Cardiac muscle cell (in vitro differentiated cells and primary cell): ENCODE measurements at regions not wholly inside any gene's neighbourhood (a gene's known extent, or its start where the extent isn't known, plus 50 kb on each side); places are given as distances from the start of the nearest gene placed in this dataset.

Experiments
- DNase-seq, 2 donors: peaks; one replicate each; pipeline versions ENCODE4 v3.0.0 to v3.0.0-alpha.2; 2010 to 2017; ENCODE audit warnings: low read depth in 1 of 2, low spot score in 1 of 2
- H3K27ac ChIP-seq: fragments of 200-600 bp; sonication (generic); 2 replicates; pipeline ENCODE4 v1.5.1; 2016
- H3K27me3 ChIP-seq: fragments of 200-600 bp; sonication (generic); 2 replicates; pipeline ENCODE4 v1.6.0; 2016; ENCODE audit warnings: control low read depth
- H3K36me3 ChIP-seq: fragments of 200-600 bp; sonication (generic); 2 replicates; pipeline ENCODE4 v1.5.1; 2016; ENCODE audit warnings: control low read depth
- H3K4me1 ChIP-seq: fragments of 200-600 bp; sonication (generic); 2 replicates; pipeline ENCODE4 v1.8.1; 2017; ENCODE audit warnings: low read depth, mild to moderate bottlenecking, mixed run types
- H3K4me3 ChIP-seq: fragments of 200-600 bp; sonication (generic); 2 replicates; pipeline ENCODE4 v1.5.1; 2016; ENCODE audit warnings: mild to moderate bottlenecking
- H3K9me3 ChIP-seq: fragments of 200-600 bp; sonication (generic); 2 replicates; pipeline ENCODE4 v1.5.1; 2017; ENCODE audit warnings: low read depth, mild to moderate bottlenecking, control low read depth
- CTCF ChIP-seq: IDR thresholded peaks from 2 replicates; pipeline ENCODE4 v1.5.1; 2012; ENCODE audit warnings: low read depth, mild to moderate bottlenecking, low read length

- H3K9me3 ChIP-seq = no peaks in the 10 kb centered on the region
- H3K4me3 ChIP-seq = no peak overlapping the region
- no peak overlapping the region for H3K27ac ChIP-seq
- no peak for DNase-seq
- H3K27me3 ChIP-seq = no peaks in the 10 kb centered on the region
- H3K36me3 ChIP-seq = no peaks in the 10 kb centered on the region
- TF ChIP-seq CTCF = no peak
- no peaks in the 10 kb centered on the region for H3K4me1 ChIP-seq
Observed at GRCh38 chr6:71103130-71103529, 146.3 kb upstream of the B3GAT2 start.

- Histone ChIP-seq H3K4me1 (no peaks in the 10 kb centered on the region), H3K4me3 (no peak overlapping the region), H3K9me3 (no peaks in the 10 kb centered on the region), H3K27ac (no peak overlapping the region), H3K36me3 (no peaks in the 10 kb centered on the region), H3K27me3 (no peaks in the 10 kb centered on the region)
- no peak for DNase-seq
- no peak for TF ChIP-seq CTCF
Observed at GRCh38 chr6:71103641-71104040, 146.8 kb upstream of the B3GAT2 start.

- H3K27ac ChIP-seq = no peak overlapping the region
- no peak for DNase-seq
- no peaks in the 10 kb centered on the region for H3K36me3 ChIP-seq
- no peaks in the 10 kb centered on the region for H3K27me3 ChIP-seq
- no peaks in the 10 kb centered on the region for H3K4me1 ChIP-seq
- no peaks in the 10 kb centered on the region for H3K9me3 ChIP-seq
- no peak for TF ChIP-seq CTCF
- H3K4me3 ChIP-seq = no peak overlapping the region
Observed at GRCh38 chr6:71106276-71106675, 149.4 kb upstream of the B3GAT2 start.

GRCh38 chr6:71107911-71108420, 151.1 kb upstream of the B3GAT2 start:
- peak; percentile 59 to 81 for DNase-seq
- Histone ChIP-seq H3K27me3 (no peaks in the 10 kb centered on the region), H3K4me3 (no peak overlapping the region), H3K27ac (peak overlapping the region; percentile 44), H3K9me3 (no peaks in the 10 kb centered on the region), H3K36me3 (no peaks in the 10 kb centered on the region), H3K4me1 (no peaks in the 10 kb centered on the region)
- no peak for TF ChIP-seq CTCF

- DNase-seq = no peak
- Histone ChIP-seq H3K9me3 (no peaks in the 10 kb centered on the region), H3K27ac (no peak overlapping the region), H3K4me1 (no peaks in the 10 kb centered on the region), H3K4me3 (no peak overlapping the region), H3K27me3 (no peaks in the 10 kb centered on the region), H3K36me3 (no peaks in the 10 kb centered on the region)
- TF ChIP-seq CTCF = no peak
Observed at GRCh38 chr6:71114544-71114943, 157.7 kb upstream of the B3GAT2 start.

- Histone ChIP-seq H3K9me3 (no peaks in the 10 kb centered on the region), H3K36me3 (no peaks in the 10 kb centered on the region), H3K4me3 (no peak overlapping the region), H3K4me1 (no peaks in the 10 kb centered on the region), H3K27me3 (no peaks in the 10 kb centered on the region), H3K27ac (no peak overlapping the region)
- no peak for DNase-seq
- no peak for TF ChIP-seq CTCF
Observed at GRCh38 chr6:71114986-71115385, 158.1 kb upstream of the B3GAT2 start.
